ENCODE measurements at regions not wholly inside any gene's neighbourhood (a gene's known extent, or its start where the extent isn't known, plus 50 kb on each side); places are given as distances from the start of the nearest gene placed in this dataset.

- Mint-ChIP-seq H3K9me3 (ENCODE audit: unreplicated experiment) (peaks cover 2% of the 10 kb centered on the region), H3K27ac (ENCODE audit: unreplicated experiment) (no peak overlapping the region), H3K36me3 (ENCODE audit: unreplicated experiment) (no peaks in the 10 kb centered on the region), H3K4me3 (ENCODE audit: unreplicated experiment) (no peak overlapping the region), H3K27me3 (ENCODE audit: unreplicated experiment) (peaks cover 4% of the 10 kb centered on the region), H3K4me1 (ENCODE audit: low read depth, unreplicated experiment) (no peaks in the 10 kb centered on the region)
- no peak for TF ChIP-seq CTCF (IDR thresholded peaks at IDR 0.05; ENCODE audit: partially characterized antibody, unreplicated experiment)
- no peak for DNase-seq
Measured at GRCh38 chr16:5379954-5380353, 282.4 kb upstream of the EEF2KMT start.

DNA sequence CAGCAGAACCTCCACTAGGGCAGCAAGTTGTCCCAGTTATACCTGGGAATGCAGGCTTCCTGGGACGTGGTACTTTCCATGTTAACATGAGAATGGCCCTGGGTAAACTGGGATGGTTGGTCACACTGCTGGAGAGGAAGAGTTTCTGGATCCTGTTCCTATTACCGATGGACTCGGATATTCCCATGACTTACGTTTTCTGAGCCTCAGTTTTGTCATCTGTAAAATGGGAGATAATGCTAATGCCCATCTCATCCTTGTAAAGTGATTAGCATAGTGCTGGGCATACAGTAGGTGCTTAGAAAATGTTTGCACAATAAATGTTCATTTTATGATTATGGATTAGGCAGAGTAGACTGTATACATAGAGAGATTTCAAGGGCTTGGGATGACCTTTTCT, 280.9 kb upstream of the EEF2KMT start:
- peaks cover 6% of the 10 kb centered on the region for H3K27me3 Mint-ChIP-seq (ENCODE audit: unreplicated experiment)
- no peak overlapping the region for H3K4me3 Mint-ChIP-seq (ENCODE audit: unreplicated experiment)
- H3K36me3 Mint-ChIP-seq (ENCODE audit: unreplicated experiment) = no peaks in the 10 kb centered on the region
- no peak overlapping the region for H3K27ac Mint-ChIP-seq (ENCODE audit: unreplicated experiment)
- no peak for TF ChIP-seq CTCF (IDR thresholded peaks at IDR 0.05; ENCODE audit: partially characterized antibody, unreplicated experiment)
- H3K9me3 Mint-ChIP-seq (ENCODE audit: unreplicated experiment) = peaks cover 2% of the 10 kb centered on the region
- DNase-seq = no peak
- H3K4me1 Mint-ChIP-seq (ENCODE audit: low read depth, unreplicated experiment) = no peaks in the 10 kb centered on the region

GRCh38 chr16:5377280-5377898, 279.8 kb upstream of the EEF2KMT start:
- H3K4me1 Mint-ChIP-seq (ENCODE audit: low read depth, unreplicated experiment) = no peaks in the 10 kb centered on the region
- peaks cover 2% of the 10 kb centered on the region for H3K9me3 Mint-ChIP-seq (ENCODE audit: unreplicated experiment)
- H3K27ac Mint-ChIP-seq (ENCODE audit: unreplicated experiment) = no peak overlapping the region
- H3K4me3 Mint-ChIP-seq (ENCODE audit: unreplicated experiment) = no peak overlapping the region
- peaks cover 6% of the 10 kb centered on the region for H3K27me3 Mint-ChIP-seq (ENCODE audit: unreplicated experiment)
- TF ChIP-seq CTCF (IDR thresholded peaks at IDR 0.05; ENCODE audit: partially characterized antibody, unreplicated experiment) = no peak
- H3K36me3 Mint-ChIP-seq (ENCODE audit: unreplicated experiment) = no peaks in the 10 kb centered on the region
- DNase-seq = no peak

DNA sequence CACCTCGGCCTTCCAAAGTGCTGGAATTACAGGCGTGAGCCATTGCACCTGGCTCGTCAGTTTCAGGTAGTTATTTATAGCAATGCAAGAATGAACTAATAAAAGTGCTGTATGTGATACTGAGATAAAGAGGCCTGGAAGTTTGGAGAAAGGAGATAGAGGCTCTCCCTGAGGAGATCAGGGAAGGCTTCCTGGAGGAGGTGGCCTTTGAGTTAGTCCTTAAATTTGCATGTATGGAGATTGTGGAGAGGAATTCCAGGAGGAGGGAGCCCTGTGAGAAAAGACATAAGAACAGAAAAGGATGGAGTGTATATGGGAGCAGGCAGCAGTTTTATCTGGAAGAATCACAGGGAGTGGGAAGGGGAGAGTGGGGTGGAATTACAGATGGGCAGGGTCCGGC, 276.6 kb upstream of the EEF2KMT start:
- no peak overlapping the region for H3K27ac Mint-ChIP-seq (ENCODE audit: unreplicated experiment)
- H3K36me3 Mint-ChIP-seq (ENCODE audit: unreplicated experiment) = no peaks in the 10 kb centered on the region
- no peaks in the 10 kb centered on the region for H3K4me1 Mint-ChIP-seq (ENCODE audit: low read depth, unreplicated experiment)
- peaks cover 5% of the 10 kb centered on the region for H3K9me3 Mint-ChIP-seq (ENCODE audit: unreplicated experiment)
- H3K27me3 Mint-ChIP-seq (ENCODE audit: unreplicated experiment) = peaks cover 10% of the 10 kb centered on the region
- no peak overlapping the region for H3K4me3 Mint-ChIP-seq (ENCODE audit: unreplicated experiment)
- no peak for TF ChIP-seq CTCF (IDR thresholded peaks at IDR 0.05; ENCODE audit: partially characterized antibody, unreplicated experiment)
- DNase-seq = no peak

DNA sequence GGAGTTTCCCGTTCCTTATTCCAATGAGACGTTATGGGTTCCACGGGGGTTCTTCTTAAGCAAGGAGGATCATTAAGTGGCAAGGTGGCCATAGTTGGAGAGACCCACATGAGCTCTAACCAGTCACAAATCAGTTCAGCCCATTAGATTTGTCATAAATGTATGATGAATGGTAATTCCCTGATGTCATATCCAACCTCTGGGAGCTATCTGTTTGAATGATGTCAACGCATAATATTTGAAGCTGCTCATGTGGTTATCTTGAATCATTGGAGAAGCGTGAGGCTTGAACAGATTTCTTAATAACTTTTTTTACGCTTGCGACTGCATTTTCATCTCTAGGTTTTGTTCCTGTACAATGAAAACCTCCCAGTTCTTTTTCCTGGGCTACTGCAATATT, 270.4 kb upstream of the EEF2KMT start:
- no peak for TF ChIP-seq CTCF (IDR thresholded peaks at IDR 0.05; ENCODE audit: partially characterized antibody, unreplicated experiment)
- H3K27me3 Mint-ChIP-seq (ENCODE audit: unreplicated experiment) = peaks cover 6% of the 10 kb centered on the region
- DNase-seq = no peak

More for the DNA sequence above, 270.4 kb upstream of the EEF2KMT start:
- H3K9me3 Mint-ChIP-seq (ENCODE audit: unreplicated experiment) = peaks cover 5% of the 10 kb centered on the region
- no peak overlapping the region for H3K27ac Mint-ChIP-seq (ENCODE audit: unreplicated experiment)
- H3K36me3 Mint-ChIP-seq (ENCODE audit: unreplicated experiment) = no peaks in the 10 kb centered on the region
- no peaks in the 10 kb centered on the region for H3K4me1 Mint-ChIP-seq (ENCODE audit: low read depth, unreplicated experiment)
- H3K4me3 Mint-ChIP-seq (ENCODE audit: unreplicated experiment) = no peak overlapping the region

All from glutamatergic neuron (in vitro differentiated cells).